ENCODE measurements at regions not wholly inside any gene's neighbourhood (a gene's known extent, or its start where the extent isn't known, plus 50 kb on each side); places are given as distances from the start of the nearest gene placed in this dataset.

DNA sequence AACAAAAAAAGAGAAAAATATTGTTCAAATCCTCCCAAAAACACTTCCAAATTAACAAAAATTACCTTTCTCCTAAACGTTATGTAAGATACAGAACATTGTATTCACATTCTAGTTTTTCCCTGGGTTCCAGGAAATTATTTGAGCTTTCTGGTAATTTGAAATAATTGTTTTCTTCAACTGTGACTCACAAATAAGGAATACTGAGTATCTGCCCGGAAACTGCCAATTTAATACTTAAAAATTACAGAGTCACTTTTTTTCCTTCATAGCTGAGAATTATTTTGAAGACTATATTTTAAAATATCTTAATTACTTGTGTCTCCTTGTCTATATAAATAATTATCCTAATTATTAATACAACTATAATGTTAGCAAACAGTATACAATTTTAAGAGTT lies 709.0 kb upstream of the ARGLU1 start:
- no peak for DNase-seq
- no peak overlapping the region for H4K8ac ChIP-seq (ENCODE audit: low read length)
- no peak overlapping the region for H3K4ac ChIP-seq (ENCODE audit: low read depth in 1 of 2, low read length in 2 of 2)
- H3K36me3 ChIP-seq (ENCODE audit: control insufficient read depth in 1 of 2, insufficient read depth in 2 of 2, low read depth in 1 of 2, low read length in 2 of 2): no peaks in the 10 kb centered on the region
- H4K91ac ChIP-seq (ENCODE audit: low read length): no peak overlapping the region
- H3K18ac ChIP-seq (ENCODE audit: low read depth in 1 of 2, low read length in 2 of 2): no peak overlapping the region
- no peak overlapping the region for H2BK5ac ChIP-seq (ENCODE audit: low read depth, low read length, poor library complexity, severe bottlenecking)
- no peak overlapping the region for H3K27ac ChIP-seq (ENCODE audit: low read length, poor library complexity, severe bottlenecking)
- no peaks in the 10 kb centered on the region for H3K27me3 ChIP-seq (ENCODE audit: control insufficient read depth in 1 of 2, insufficient read depth in 1 of 2, low read length in 2 of 2)
- H3K4me1 ChIP-seq (ENCODE audit: control insufficient read depth, insufficient read depth, low read depth, low read length): peaks cover 3% of the 10 kb centered on the region
- H2BK120ac ChIP-seq (ENCODE audit: low read depth, low read length): no peak overlapping the region
- H2AFZ ChIP-seq (ENCODE audit: low read depth, low read length): no peak overlapping the region
- H3K9ac ChIP-seq (ENCODE audit: low read length): no peak overlapping the region
- H3K9me3 ChIP-seq (ENCODE audit: control insufficient read depth, low read length): no peaks in the 10 kb centered on the region
- H2AK5ac ChIP-seq (ENCODE audit: low read length, severe bottlenecking): no peak overlapping the region
- no peak overlapping the region for H3K23ac ChIP-seq (ENCODE audit: low read length in 2 of 2)
- no peak overlapping the region for H3K4me3 ChIP-seq (ENCODE audit: insufficient read depth in 1 of 2, low read depth in 1 of 2, low read length in 2 of 2)
- no CpG with 5 or more reads among the region's 2 CpGs for WGBS
- no peak overlapping the region for H3K4me2 ChIP-seq (ENCODE audit: low read length, poor library complexity, severe bottlenecking)
- no peak overlapping the region for H3K14ac ChIP-seq (ENCODE audit: low read length in 2 of 2)
- H2BK15ac ChIP-seq (ENCODE audit: low read depth, poor library complexity, severe bottlenecking): no peak overlapping the region
- peaks cover 14% of the 10 kb centered on the region for H3K79me1 ChIP-seq (replicated peaks; ENCODE audit: low read length, poor library complexity, severe bottlenecking)
- no peak overlapping the region for H2BK12ac ChIP-seq (ENCODE audit: low read length in 2 of 2)

GRCh38 chr13:107275945-107276614 lies 708.1 kb upstream of the ARGLU1 start:
- H2BK120ac ChIP-seq (ENCODE audit: low read depth, low read length): peak overlapping the region; percentile 87

GRCh38 chr13:107275312-107275711 lies 707.4 kb upstream of the ARGLU1 start:
- H2BK5ac ChIP-seq (ENCODE audit: low read depth, low read length, poor library complexity, severe bottlenecking): no peak overlapping the region
- no peak overlapping the region for H3K18ac ChIP-seq (ENCODE audit: low read depth in 1 of 2, low read length in 2 of 2)
- H3K36me3 ChIP-seq (ENCODE audit: control insufficient read depth in 1 of 2, insufficient read depth in 2 of 2, low read depth in 1 of 2, low read length in 2 of 2): no peaks in the 10 kb centered on the region
- no peak overlapping the region for H2BK120ac ChIP-seq (ENCODE audit: low read depth, low read length)
- no peaks in the 10 kb centered on the region for H3K9me3 ChIP-seq (ENCODE audit: control insufficient read depth, low read length)
- no peak overlapping the region for H3K4me2 ChIP-seq (ENCODE audit: low read length, poor library complexity, severe bottlenecking)
- no peak overlapping the region for H2AK5ac ChIP-seq (ENCODE audit: low read length, severe bottlenecking)
- no peak overlapping the region for H3K4ac ChIP-seq (ENCODE audit: low read depth in 1 of 2, low read length in 2 of 2)
- no peak overlapping the region for H2AFZ ChIP-seq (ENCODE audit: low read depth, low read length)
- no peak overlapping the region for H3K9ac ChIP-seq (ENCODE audit: low read length)
- no peak overlapping the region for H3K14ac ChIP-seq (ENCODE audit: low read length in 2 of 2)
- no peak overlapping the region for H4K8ac ChIP-seq (ENCODE audit: low read length)
- H3K27me3 ChIP-seq (ENCODE audit: control insufficient read depth in 1 of 2, insufficient read depth in 1 of 2, low read length in 2 of 2): no peaks in the 10 kb centered on the region
- H3K79me1 ChIP-seq (replicated peaks; ENCODE audit: low read length, poor library complexity, severe bottlenecking): peaks cover 12% of the 10 kb centered on the region
- no peak overlapping the region for H3K27ac ChIP-seq (ENCODE audit: low read length, poor library complexity, severe bottlenecking)
- no peak overlapping the region for H3K4me3 ChIP-seq (ENCODE audit: insufficient read depth in 1 of 2, low read depth in 1 of 2, low read length in 2 of 2)
- no peak overlapping the region for H3K23ac ChIP-seq (ENCODE audit: low read length in 2 of 2)
- H2BK12ac ChIP-seq (ENCODE audit: low read length in 2 of 2): no peak overlapping the region
- no peak overlapping the region for H4K91ac ChIP-seq (ENCODE audit: low read length)
- H2BK15ac ChIP-seq (ENCODE audit: low read depth, poor library complexity, severe bottlenecking): no peak overlapping the region
- peaks cover 8% of the 10 kb centered on the region for H3K4me1 ChIP-seq (ENCODE audit: control insufficient read depth, insufficient read depth, low read depth, low read length)
- no peak for DNase-seq
- WGBS: 96% methylated on average over 2 of the region's 4 CpGs

More at GRCh38 chr13:107275945-107276614, 708.1 kb upstream of the ARGLU1 start:
- H3K9me3 ChIP-seq (ENCODE audit: control insufficient read depth, low read length): no peaks in the 10 kb centered on the region
- H3K79me1 ChIP-seq (replicated peaks; ENCODE audit: low read length, poor library complexity, severe bottlenecking): peaks cover 12% of the 10 kb centered on the region
- H3K4me3 ChIP-seq (ENCODE audit: insufficient read depth in 1 of 2, low read depth in 1 of 2, low read length in 2 of 2): no peak overlapping the region
- peak overlapping the region; percentile 5 for H2BK15ac ChIP-seq (ENCODE audit: low read depth, poor library complexity, severe bottlenecking)
- H3K9ac ChIP-seq (ENCODE audit: low read length): no peak overlapping the region
- H3K4ac ChIP-seq (ENCODE audit: low read depth in 1 of 2, low read length in 2 of 2): peak overlapping the region; percentile 57 to 78
- peak overlapping the region; percentile 26 for H2AK5ac ChIP-seq (ENCODE audit: low read length, severe bottlenecking)
- H3K27ac ChIP-seq (ENCODE audit: low read length, poor library complexity, severe bottlenecking): no peak overlapping the region
- peak; percentile 33 for DNase-seq
- H4K91ac ChIP-seq (ENCODE audit: low read length): peak overlapping the region; percentile 77
- WGBS: 95% methylated on average over 4 of the region's 6 CpGs
- H2AFZ ChIP-seq (ENCODE audit: low read depth, low read length): no peak overlapping the region
- H3K23ac ChIP-seq (ENCODE audit: low read length in 2 of 2): no peak overlapping the region
- H3K4me1 ChIP-seq (ENCODE audit: control insufficient read depth, insufficient read depth, low read depth, low read length): peaks cover 7% of the 10 kb centered on the region
- H3K4me2 ChIP-seq (ENCODE audit: low read length, poor library complexity, severe bottlenecking): no peak overlapping the region
- H3K36me3 ChIP-seq (ENCODE audit: control insufficient read depth in 1 of 2, insufficient read depth in 2 of 2, low read depth in 1 of 2, low read length in 2 of 2): no peaks in the 10 kb centered on the region
- H3K18ac ChIP-seq (ENCODE audit: low read depth in 1 of 2, low read length in 2 of 2): peak overlapping the region; percentile 70 to 88
- H2BK12ac ChIP-seq (ENCODE audit: low read length in 2 of 2): peak overlapping the region; percentile 80 to 92
- H3K14ac ChIP-seq (ENCODE audit: low read length in 2 of 2): no peak overlapping the region
- no peaks in the 10 kb centered on the region for H3K27me3 ChIP-seq (ENCODE audit: control insufficient read depth in 1 of 2, insufficient read depth in 1 of 2, low read length in 2 of 2)
- H2BK5ac ChIP-seq (ENCODE audit: low read depth, low read length, poor library complexity, severe bottlenecking): no peak overlapping the region
- H4K8ac ChIP-seq (ENCODE audit: low read length): peak overlapping the region; percentile 81

DNA sequence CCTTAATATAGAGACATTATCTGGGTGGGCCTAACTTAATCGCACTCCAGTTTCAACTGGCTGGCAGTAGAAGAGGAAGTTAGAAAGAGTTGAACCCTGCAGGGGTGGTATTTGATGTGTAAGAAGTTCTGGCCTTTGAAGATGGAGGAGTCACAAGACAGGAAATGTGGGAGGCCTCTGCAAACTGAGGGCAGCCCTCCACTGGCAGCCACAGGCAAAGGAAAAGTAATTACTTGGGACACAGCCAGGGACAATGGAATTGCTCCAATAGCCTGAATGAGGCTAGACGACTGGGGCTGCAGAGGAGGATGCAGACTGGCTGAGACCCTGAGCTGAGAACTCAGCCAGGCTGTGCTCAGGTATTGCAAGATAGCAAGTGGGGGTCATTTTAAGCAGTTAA lies 703.3 kb upstream of the ARGLU1 start:
- H2BK12ac ChIP-seq (ENCODE audit: low read length in 2 of 2): peak overlapping the region in 1 of 2 experiments; percentile 96

More for the DNA sequence above, 703.3 kb upstream of the ARGLU1 start:
- H4K91ac ChIP-seq (ENCODE audit: low read length): no peak overlapping the region
- H3K9me3 ChIP-seq (ENCODE audit: control insufficient read depth, low read length): no peaks in the 10 kb centered on the region
- peak overlapping the region; percentile 61 for H2BK120ac ChIP-seq (ENCODE audit: low read depth, low read length)
- H3K79me1 ChIP-seq (replicated peaks; ENCODE audit: low read length, poor library complexity, severe bottlenecking): peaks cover 24% of the 10 kb centered on the region
- no peaks in the 10 kb centered on the region for H3K36me3 ChIP-seq (ENCODE audit: control insufficient read depth in 1 of 2, insufficient read depth in 2 of 2, low read depth in 1 of 2, low read length in 2 of 2)
- peak; percentile 78 for DNase-seq
- H3K14ac ChIP-seq (ENCODE audit: low read length in 2 of 2): peak overlapping the region in 1 of 2 experiments; percentile 48
- no peak overlapping the region for H3K23ac ChIP-seq (ENCODE audit: low read length in 2 of 2)
- H2AK5ac ChIP-seq (ENCODE audit: low read length, severe bottlenecking): no peak overlapping the region
- H3K4me2 ChIP-seq (ENCODE audit: low read length, poor library complexity, severe bottlenecking): no peak overlapping the region
- H3K18ac ChIP-seq (ENCODE audit: low read depth in 1 of 2, low read length in 2 of 2): peak overlapping the region; percentile 76 to 97
- no peak overlapping the region for H2BK5ac ChIP-seq (ENCODE audit: low read depth, low read length, poor library complexity, severe bottlenecking)
- no peak overlapping the region for H2AFZ ChIP-seq (ENCODE audit: low read depth, low read length)
- H4K8ac ChIP-seq (ENCODE audit: low read length): peak overlapping the region; percentile 85
- H3K9ac ChIP-seq (ENCODE audit: low read length): no peak overlapping the region
- H3K4me1 ChIP-seq (ENCODE audit: control insufficient read depth, insufficient read depth, low read depth, low read length): peaks cover 6% of the 10 kb centered on the region
- H3K27ac ChIP-seq (ENCODE audit: low read length, poor library complexity, severe bottlenecking): peak overlapping the region; percentile 69
- 48% methylated on average over 2 of the region's 2 CpGs for WGBS
- no peak overlapping the region for H2BK15ac ChIP-seq (ENCODE audit: low read depth, poor library complexity, severe bottlenecking)
- no peak overlapping the region for H3K4me3 ChIP-seq (ENCODE audit: insufficient read depth in 1 of 2, low read depth in 1 of 2, low read length in 2 of 2)
- peak overlapping the region in 1 of 2 experiments; percentile 94 for H3K4ac ChIP-seq (ENCODE audit: low read depth in 1 of 2, low read length in 2 of 2)
- no peaks in the 10 kb centered on the region for H3K27me3 ChIP-seq (ENCODE audit: control insufficient read depth in 1 of 2, insufficient read depth in 1 of 2, low read length in 2 of 2)

All from mesenchymal stem cell (in vitro differentiated cells and primary cell).